Loucy (cell line): ENCODE measurements at regions not wholly inside any gene's neighbourhood (a gene's known extent, or its start where the extent isn't known, plus 50 kb on each side); places are given as distances from the start of the nearest gene placed in this dataset.

Experiments
- H2AFZ ChIP-seq: fragments of 200-600 bp; sonication (generic); 2 replicates; pipeline ENCODE4 v1.6.0; 2016; ENCODE audit warnings: antibody characterized with exemption, mild to moderate bottlenecking, low read length, moderate library complexity
- H3F3A ChIP-seq: fragments of 200-600 bp; 2 replicates; pipeline ENCODE4 v1.6.0; 2016; ENCODE audit warnings: antibody characterized with exemption, low read depth, mild to moderate bottlenecking
- H3K27me3 ChIP-seq: fragments of 200-600 bp; sonication (generic); 2 replicates; pipeline ENCODE4 v1.6.1; 2014; ENCODE audit warnings: low read length, mild to moderate bottlenecking; ENCODE audit not compliant: insufficient read depth, poor library complexity, severe bottlenecking
- H3K36me3 ChIP-seq: fragments of 200-600 bp; sonication (generic); 2 replicates; pipeline ENCODE4 v1.6.1; 2016; ENCODE audit warnings: low read length; ENCODE audit not compliant: insufficient read depth
- H3K4me1 ChIP-seq: fragments of 200-600 bp; sonication (generic); 2 replicates; pipeline ENCODE4 v1.5.1; 2014; ENCODE audit warnings: low read length, mild to moderate bottlenecking; ENCODE audit not compliant: insufficient read depth, poor library complexity, severe bottlenecking
- H3K4me2 ChIP-seq: fragments of 200-600 bp; sonication (generic); 2 replicates; pipeline ENCODE4 v1.6.0; 2014; ENCODE audit warnings: antibody characterized with exemption, low read length, low read depth, mild to moderate bottlenecking; ENCODE audit not compliant: poor library complexity, severe bottlenecking
- H3K4me3 ChIP-seq: fragments of 200-600 bp; sonication (generic); 2 replicates; pipeline ENCODE4 v1.5.1; 2014; ENCODE audit warnings: low read length, mild to moderate bottlenecking, mixed read lengths; ENCODE audit not compliant: poor library complexity, severe bottlenecking
- H3K79me2 ChIP-seq: fragments of 200-600 bp; sonication (generic); 2 replicates; pipeline ENCODE4 v1.6.1; 2014; ENCODE audit warnings: low read length; ENCODE audit not compliant: insufficient read depth
- H3K9ac ChIP-seq: fragments of 200-600 bp; sonication (generic); 2 replicates; pipeline ENCODE4 v1.6.0; 2014; ENCODE audit warnings: mild to moderate bottlenecking, low read depth, low read length, moderate library complexity; ENCODE audit not compliant: poor library complexity, severe bottlenecking
- H3K9me2 ChIP-seq: fragments of 200-600 bp; sonication (generic); replicated peaks from 2 replicates; pipeline ENCODE4 v1.6.1; 2016; ENCODE audit warnings: low read depth, low read length, mixed read lengths
- H3K9me3 ChIP-seq: fragments of 200-600 bp; sonication (generic); 2 replicates; pipeline ENCODE4 v1.6.1; 2014; ENCODE audit warnings: mild to moderate bottlenecking, antibody characterized with exemption, low read length, low read depth; ENCODE audit not compliant: insufficient read depth
- H4K20me1 ChIP-seq: fragments of 200-600 bp; sonication (generic); 2 replicates; pipeline ENCODE4 v1.6.0; 2014; ENCODE audit warnings: antibody characterized with exemption, low read length, mild to moderate bottlenecking; ENCODE audit not compliant: insufficient read depth, poor library complexity, severe bottlenecking
- EZH2phosphoT487 ChIP-seq: fragments of 200-600 bp; IDR thresholded peaks from 2 replicates; pipeline ENCODE4 v1.6.1; 2018; ENCODE audit warnings: antibody characterized with exemption, mild to moderate bottlenecking, moderate library complexity, borderline replicate concordance
- TF ChIP-seq, protein P1 (sequence below): fragments of 200-600 bp; sonication (generic); conservative IDR thresholded peaks from 2 replicates; pipeline ENCODE4 v1.5.1; 2014; ENCODE audit warnings: mild to moderate bottlenecking, antibody characterized with exemption, low read length

DNA sequence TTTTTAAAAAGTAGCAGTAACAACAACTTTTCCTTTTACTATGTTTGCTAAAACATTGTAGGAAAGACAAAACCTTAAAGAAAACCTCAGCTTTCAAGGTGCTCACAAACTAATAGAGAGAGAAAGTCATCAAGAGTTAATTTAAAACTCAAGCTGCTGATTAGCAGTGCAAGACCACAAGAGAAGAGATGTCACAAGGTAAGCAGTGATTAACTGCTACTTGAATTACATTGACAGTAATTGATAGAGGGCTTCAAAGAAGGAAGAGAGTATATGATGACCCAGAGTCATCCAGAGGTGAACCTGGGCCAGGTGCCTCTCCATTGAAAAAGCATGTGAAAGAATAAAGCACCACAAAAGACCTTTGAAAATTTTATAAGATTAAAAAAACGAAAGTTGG, 939.6 kb upstream of the CNTNAP5 start:
- Histone ChIP-seq H3K9ac (no peak overlapping the region), H3K4me1 (no peaks in the 10 kb centered on the region), H3K79me2 (no peaks in the 10 kb centered on the region), H3K4me3 (no peak overlapping the region), H3K9me2 (no peaks in the 10 kb centered on the region), H2AFZ (no peak overlapping the region), H3K4me2 (no peak overlapping the region), H3K9me3 (no peaks in the 10 kb centered on the region), H3K27me3 (no peaks in the 10 kb centered on the region), H4K20me1 (no peaks in the 10 kb centered on the region), H3F3A (no peaks in the 10 kb centered on the region), H3K36me3 (no peaks in the 10 kb centered on the region)
- TF ChIP-seq, protein P1, sequence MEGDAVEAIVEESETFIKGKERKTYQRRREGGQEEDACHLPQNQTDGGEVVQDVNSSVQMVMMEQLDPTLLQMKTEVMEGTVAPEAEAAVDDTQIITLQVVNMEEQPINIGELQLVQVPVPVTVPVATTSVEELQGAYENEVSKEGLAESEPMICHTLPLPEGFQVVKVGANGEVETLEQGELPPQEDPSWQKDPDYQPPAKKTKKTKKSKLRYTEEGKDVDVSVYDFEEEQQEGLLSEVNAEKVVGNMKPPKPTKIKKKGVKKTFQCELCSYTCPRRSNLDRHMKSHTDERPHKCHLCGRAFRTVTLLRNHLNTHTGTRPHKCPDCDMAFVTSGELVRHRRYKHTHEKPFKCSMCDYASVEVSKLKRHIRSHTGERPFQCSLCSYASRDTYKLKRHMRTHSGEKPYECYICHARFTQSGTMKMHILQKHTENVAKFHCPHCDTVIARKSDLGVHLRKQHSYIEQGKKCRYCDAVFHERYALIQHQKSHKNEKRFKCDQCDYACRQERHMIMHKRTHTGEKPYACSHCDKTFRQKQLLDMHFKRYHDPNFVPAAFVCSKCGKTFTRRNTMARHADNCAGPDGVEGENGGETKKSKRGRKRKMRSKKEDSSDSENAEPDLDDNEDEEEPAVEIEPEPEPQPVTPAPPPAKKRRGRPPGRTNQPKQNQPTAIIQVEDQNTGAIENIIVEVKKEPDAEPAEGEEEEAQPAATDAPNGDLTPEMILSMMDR = no peak
- no peak for TF ChIP-seq EZH2phosphoT487

DNA sequence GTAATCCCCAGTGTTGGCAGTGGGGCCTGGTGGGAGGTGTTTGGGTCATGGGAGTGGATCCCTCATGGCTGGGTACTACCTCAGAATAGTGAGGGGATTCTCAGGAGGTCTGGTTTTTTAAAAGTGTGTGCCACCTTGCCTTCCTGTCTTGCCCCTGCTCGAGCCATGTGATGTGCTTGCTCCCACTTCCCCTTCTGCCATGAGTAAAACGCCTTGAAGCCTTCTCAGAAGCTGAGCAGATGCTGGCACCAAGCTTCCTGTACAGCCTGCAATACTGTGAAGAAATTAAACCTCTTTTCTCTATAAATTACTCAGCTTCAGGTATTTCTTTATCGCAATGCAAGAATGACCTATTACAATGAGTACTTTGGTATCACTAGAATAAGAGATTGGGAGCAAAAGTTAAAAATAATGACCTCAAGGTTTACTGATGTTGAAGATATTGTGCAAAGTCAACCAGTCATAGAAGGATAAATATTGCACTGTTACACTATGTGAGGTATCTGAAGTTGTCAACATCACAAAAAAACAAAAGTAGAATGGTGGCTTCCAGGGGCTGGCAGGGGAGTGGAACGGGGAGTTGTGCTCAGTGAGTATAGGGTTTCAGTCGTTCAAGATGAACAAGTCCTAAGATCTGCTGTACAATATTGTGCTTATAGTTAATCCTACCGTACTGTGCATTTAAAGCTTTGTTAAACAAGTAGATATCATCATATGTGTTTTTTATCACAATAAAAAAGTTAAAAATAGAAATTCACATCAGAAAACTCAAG, 938.3 kb upstream of the CNTNAP5 start:
- no peak overlapping the region for H3K4me3 ChIP-seq
- H3K36me3 ChIP-seq = no peaks in the 10 kb centered on the region
- H3K4me1 ChIP-seq = no peaks in the 10 kb centered on the region
- H3K79me2 ChIP-seq = no peaks in the 10 kb centered on the region
- H3F3A ChIP-seq = no peaks in the 10 kb centered on the region
- no peaks in the 10 kb centered on the region for H3K9me3 ChIP-seq
- no peak overlapping the region for H3K4me2 ChIP-seq
- TF ChIP-seq, protein P1 = no peak
- no peak for TF ChIP-seq EZH2phosphoT487
- H3K9me2 ChIP-seq = no peaks in the 10 kb centered on the region
- no peaks in the 10 kb centered on the region for H4K20me1 ChIP-seq
- no peak overlapping the region for H2AFZ ChIP-seq
- no peaks in the 10 kb centered on the region for H3K27me3 ChIP-seq
- H3K9ac ChIP-seq = no peak overlapping the region

DNA sequence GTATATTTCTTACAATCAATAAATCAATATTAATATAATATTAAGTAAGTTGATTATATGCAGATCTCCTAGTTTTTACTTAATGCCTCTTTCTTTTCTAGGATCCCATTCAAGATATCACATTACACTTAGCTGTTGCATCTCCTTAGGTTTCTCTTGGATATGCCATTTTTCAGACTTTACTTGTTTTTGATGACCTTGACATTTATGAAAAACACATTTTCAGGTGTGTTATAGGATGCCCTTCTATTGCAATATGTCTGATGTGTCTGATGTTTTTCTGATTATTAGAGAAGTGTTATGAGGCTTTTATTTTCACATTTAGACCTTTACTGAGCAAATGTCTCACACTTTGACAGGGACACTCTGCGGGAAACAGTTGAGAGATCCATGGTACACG, 933.6 kb upstream of the CNTNAP5 start:
- H3K79me2 ChIP-seq = no peaks in the 10 kb centered on the region
- no peaks in the 10 kb centered on the region for H4K20me1 ChIP-seq
- H3K9me2 ChIP-seq = no peaks in the 10 kb centered on the region
- no peaks in the 10 kb centered on the region for H3K36me3 ChIP-seq
- H3K4me3 ChIP-seq = no peak overlapping the region
- H3K9me3 ChIP-seq = no peaks in the 10 kb centered on the region
- H3K27me3 ChIP-seq = no peaks in the 10 kb centered on the region
- no peak overlapping the region for H3K4me2 ChIP-seq
- H3K9ac ChIP-seq = no peak overlapping the region
- no peaks in the 10 kb centered on the region for H3F3A ChIP-seq
- H2AFZ ChIP-seq = no peak overlapping the region
- TF ChIP-seq, protein P1 = no peak
- TF ChIP-seq EZH2phosphoT487 = no peak
- no peaks in the 10 kb centered on the region for H3K4me1 ChIP-seq
